ENCODE measurements at regions not wholly inside any gene's neighbourhood (a gene's known extent, or its start where the extent isn't known, plus 50 kb on each side); places are given as distances from the start of the nearest gene placed in this dataset.

GRCh38 chr1:221337106-221337505, 404.8 kb downstream of the DUSP10 start:
- ATAC-seq (no peak), DNase-seq (no peak)
- H3K4me3 ChIP-seq, result no peak overlapping the region
- intact Hi-C loops (cut with DNase I), result no loop called here
- peaks cover 5% of the 10 kb centered on the region for H3K9me3 ChIP-seq
- H3K4me1 ChIP-seq, result peaks cover 41% of the 10 kb centered on the region
- TF ChIP-seq CTCF (IDR thresholded peaks at IDR 0.05), result no peak
- no peaks in the 10 kb centered on the region for H3K27me3 ChIP-seq (ENCODE audit: low read depth)
- no peak overlapping the region for H3K27ac ChIP-seq
- no peaks in the 10 kb centered on the region for H3K36me3 ChIP-seq

- intact Hi-C loops (cut with DNase I), result no loop called here
- no peak overlapping the region for H3K4me3 ChIP-seq
- no peak for TF ChIP-seq CTCF (IDR thresholded peaks at IDR 0.05)
- no peaks in the 10 kb centered on the region for H3K4me1 ChIP-seq
- ATAC-seq (no peak), DNase-seq (no peak)
- H3K27ac ChIP-seq, result no peak overlapping the region
- H3K27me3 ChIP-seq (ENCODE audit: low read depth), result no peaks in the 10 kb centered on the region
- H3K36me3 ChIP-seq, result no peaks in the 10 kb centered on the region
- no peaks in the 10 kb centered on the region for H3K9me3 ChIP-seq
These were observed 398.8 kb downstream of the DUSP10 start for GRCh38 chr1:221343136-221343535.

- no peak for TF ChIP-seq CTCF (IDR thresholded peaks at IDR 0.05)
- no peak overlapping the region for H3K27ac ChIP-seq
- DNase-seq (no peak), ATAC-seq (no peak)
- intact Hi-C loops (cut with DNase I), result no loop called here
- no peaks in the 10 kb centered on the region for H3K27me3 ChIP-seq (ENCODE audit: low read depth)
- H3K4me1 ChIP-seq, result no peaks in the 10 kb centered on the region
- no peak overlapping the region for H3K4me3 ChIP-seq
- H3K36me3 ChIP-seq, result no peaks in the 10 kb centered on the region
- no peaks in the 10 kb centered on the region for H3K9me3 ChIP-seq
These were observed 398.3 kb downstream of the DUSP10 start for GRCh38 chr1:221343607-221344006.

- no peak for ATAC-seq
- H3K36me3 ChIP-seq, result no peaks in the 10 kb centered on the region
- no peak overlapping the region for H3K27ac ChIP-seq
- H3K9me3 ChIP-seq, result no peaks in the 10 kb centered on the region
- no peak for DNase-seq
- intact Hi-C loops (cut with DNase I), result no loop called here
- no peak for TF ChIP-seq CTCF (IDR thresholded peaks at IDR 0.05)
- no peak overlapping the region for H3K4me3 ChIP-seq
- H3K4me1 ChIP-seq, result no peaks in the 10 kb centered on the region
- no peaks in the 10 kb centered on the region for H3K27me3 ChIP-seq (ENCODE audit: low read depth)
These were observed 397.2 kb downstream of the DUSP10 start for GRCh38 chr1:221344693-221345092.

- no peaks in the 10 kb centered on the region for H3K9me3 ChIP-seq
- intact Hi-C loops (cut with DNase I), result no loop called here
- no peak overlapping the region for H3K4me3 ChIP-seq
- no peaks in the 10 kb centered on the region for H3K27me3 ChIP-seq (ENCODE audit: low read depth)
- H3K4me1 ChIP-seq, result no peaks in the 10 kb centered on the region
- ATAC-seq (no peak), DNase-seq (no peak)
- H3K36me3 ChIP-seq, result no peaks in the 10 kb centered on the region
- no peak for TF ChIP-seq CTCF (IDR thresholded peaks at IDR 0.05)
- H3K27ac ChIP-seq, result no peak overlapping the region
These were observed 394.2 kb downstream of the DUSP10 start for GRCh38 chr1:221347706-221348105.

- intact Hi-C loops (cut with DNase I), result no loop called here
- no peak for TF ChIP-seq CTCF (IDR thresholded peaks at IDR 0.05)
- ATAC-seq, result no peak
These were observed 391.8 kb downstream of the DUSP10 start for GRCh38 chr1:221350091-221350490.

More at GRCh38 chr1:221350091-221350490, 391.8 kb downstream of the DUSP10 start:
- Histone ChIP-seq H3K4me3 (no peak overlapping the region), H3K4me1 (no peaks in the 10 kb centered on the region), H3K9me3 (no peaks in the 10 kb centered on the region), H3K27me3 (ENCODE audit: low read depth) (no peaks in the 10 kb centered on the region), H3K36me3 (no peaks in the 10 kb centered on the region), H3K27ac (no peak overlapping the region)
- DNase-seq, result no peak
